Endothelial cell of umbilical vein (primary cell): ENCODE measurements at regions not wholly inside any gene's neighbourhood (a gene's known extent, or its start where the extent isn't known, plus 50 kb on each side); places are given as distances from the start of the nearest gene placed in this dataset.

Experiments
- BruUV-seq: library from RNA; stranded (reverse); fragments of 400-500 nt; replicated peaks from 2 replicates; lab custom pipeline; 2021; lab: Mats Ljungman, UMichigan
- CTCF ChIA-PET: fragments of 300-600, 350-600 bp; sonication (Branson Sonifier 250); formaldehyde crosslinking; loops from one replicate; lab custom pipeline; 2021; ENCODE audit warnings: antibody characterized with exemption, inconsistent platforms; lab: Charles Lee
- POLR2A ChIA-PET: fragments of 300-600, 350-600 bp; sonication (Branson Sonifier 250); formaldehyde crosslinking; loops from one replicate; lab custom pipeline; 2021; ENCODE audit warnings: antibody characterized with exemption, inconsistent platforms; lab: Charles Lee
- DNase-seq: peaks from one replicate; pipeline ENCODE4 v3.0.0-alpha.2; 2011; ENCODE audit warnings: low read depth, low spot score
- FAIRE-seq: peaks from 2 replicates; lab custom pipeline; 2011; peaks lifted over from hg19 to GRCh38; lab: Jason Lieb, UNC
- H2AFZ ChIP-seq: 2 replicates; pipeline ENCODE4 v1.6.0; 2012; ENCODE audit warnings: low read depth, low read length, control low read depth, inconsistent platforms
- H3K27ac ChIP-seq: 2 replicates; pipeline ENCODE4 v1.5.1; 2011; ENCODE audit warnings: low read depth, mild to moderate bottlenecking, control low read depth, low read length, moderate library complexity; ENCODE audit not compliant: insufficient read depth
- H3K27me3 ChIP-seq, 2 experiments: 2 replicates each; pipeline versions ENCODE4 v1.6.0 to v1.6.1; 2011; ENCODE audit warnings: low read length in 2 of 2, mixed read lengths in 1 of 2; ENCODE audit not compliant: control insufficient read depth in 2 of 2, insufficient read depth in 2 of 2
- H3K36me3 ChIP-seq, 2 experiments: 2 replicates in 1 of 2; 3 replicates in 1 of 2; pipeline ENCODE4 v1.5.1; 2011; ENCODE audit warnings: low read length in 2 of 2, mild to moderate bottlenecking in 1 of 2, moderate library complexity in 1 of 2; ENCODE audit not compliant: control insufficient read depth in 2 of 2, insufficient read depth in 2 of 2; ENCODE audit errors: extremely low read depth in 1 of 2
- H3K4me1 ChIP-seq: 3 replicates; pipeline ENCODE4 v1.5.1; 2011; ENCODE audit warnings: mild to moderate bottlenecking, low read length; ENCODE audit not compliant: control insufficient read depth, insufficient read depth; ENCODE audit errors: extremely low read depth
- H3K4me2 ChIP-seq: 2 replicates; pipeline ENCODE4 v1.6.1; 2011; ENCODE audit warnings: low read length, control low read depth, mixed read lengths; ENCODE audit not compliant: insufficient read depth
- H3K4me3 ChIP-seq, 3 experiments: fragments of 200-600 bp in 1 of 3; sonication (generic), shearing (Covaris generic) in 1 of 3; replicated peaks in 1 of 3; 2 replicates each; pipeline ENCODE4 v1.5.1; 2011 to 2016; ENCODE audit warnings: control low read depth in 3 of 3, low read length in 3 of 3, mild to moderate bottlenecking in 2 of 3, inconsistent platforms in 1 of 3, low read depth in 1 of 3, moderate library complexity in 1 of 3; ENCODE audit not compliant: insufficient read depth in 1 of 3
- H3K79me2 ChIP-seq: 2 replicates; pipeline ENCODE4 v1.6.0; 2012; ENCODE audit warnings: low read length, inconsistent platforms; ENCODE audit not compliant: control insufficient read depth, insufficient read depth
- H3K9ac ChIP-seq: replicated peaks from 2 replicates; pipeline ENCODE3; 2011; ENCODE audit warnings: low read length, control low read depth; ENCODE audit not compliant: insufficient read depth; ENCODE audit errors: extremely low read depth
- H3K9me1 ChIP-seq: replicated peaks from 3 replicates; pipeline ENCODE4 v1.6.0; 2011; ENCODE audit warnings: mild to moderate bottlenecking, low read length; ENCODE audit not compliant: control insufficient read depth, insufficient read depth; ENCODE audit errors: extremely low read depth
- H3K9me3 ChIP-seq: replicated peaks from 2 replicates; pipeline ENCODE4 v1.5.1; 2012; ENCODE audit warnings: low read length, inconsistent platforms; ENCODE audit not compliant: control insufficient read depth, insufficient read depth
- H4K20me1 ChIP-seq: replicated peaks from 2 replicates; pipeline ENCODE3; 2011; ENCODE audit warnings: mild to moderate bottlenecking, low read length; ENCODE audit not compliant: control insufficient read depth, insufficient read depth; ENCODE audit errors: extremely low read depth
- CTCF ChIP-seq, 2 donors: IDR thresholded peaks; 1 replicate in 1 of 2; 2 replicates in 1 of 2; pipeline ENCODE4 v1.5.1; 2011; ENCODE audit warnings: low read length in 2 of 2, mild to moderate bottlenecking in 2 of 2, moderate library complexity in 2 of 2, control low read depth in 1 of 2, inconsistent platforms in 1 of 2, low read depth in 1 of 2; ENCODE audit not compliant: insufficient read depth in 1 of 2; ENCODE audit errors: extremely low read depth in 1 of 2
- EZH2 ChIP-seq: IDR thresholded peaks from 2 replicates; pipeline ENCODE4 v1.6.1; 2012; ENCODE audit warnings: borderline replicate concordance, low read depth, mild to moderate bottlenecking, moderate library complexity, low read length, inconsistent platforms; ENCODE audit not compliant: severe bottlenecking
- FOS ChIP-seq: IDR thresholded peaks from 2 replicates; pipeline ENCODE4 v1.6.1; 2011; ENCODE audit warnings: mild to moderate bottlenecking, low read length, moderate library complexity, borderline replicate concordance; ENCODE audit not compliant: insufficient read depth
- GATA2 ChIP-seq: IDR thresholded peaks from 2 replicates; pipeline ENCODE4 v1.7.0; 2011; ENCODE audit warnings: low read depth, mild to moderate bottlenecking, moderate library complexity, mixed read lengths, low read length; ENCODE audit not compliant: insufficient read length, insufficient read depth
- JUN ChIP-seq: IDR thresholded peaks from 2 replicates; pipeline ENCODE4 v1.6.1; 2011; ENCODE audit warnings: borderline replicate concordance, low read depth; ENCODE audit not compliant: insufficient read length, insufficient read depth
- MAX ChIP-seq: IDR thresholded peaks from 2 replicates; pipeline ENCODE4 v1.6.1; 2011; ENCODE audit not compliant: insufficient read depth, insufficient read length
- MYC ChIP-seq: IDR thresholded peaks from one replicate; pipeline ENCODE4 v1.6.1; 2011; ENCODE audit warnings: mild to moderate bottlenecking, low read depth, low read length
- POLR2A ChIP-seq: IDR thresholded peaks from 2 replicates; pipeline ENCODE4 v1.6.1; 2012; ENCODE audit warnings: low read depth, mild to moderate bottlenecking, control low read depth, low read length
- POLR2AphosphoS5 ChIP-seq: IDR thresholded peaks from 2 replicates; pipeline ENCODE4 v1.6.1; 2012; ENCODE audit warnings: low read depth, mild to moderate bottlenecking, control low read depth, low read length, moderate library complexity; ENCODE audit not compliant: insufficient read depth
- dilution Hi-C: fragments of 300-500 bp; cut with MboI; formaldehyde crosslinking; loops from one replicate; pipeline ENCODE4 v1.15.0; 2019; ENCODE audit warnings: low sequenced_read_pairs; ENCODE audit not compliant: extremely low pct_ligation_motif_present
- intact Hi-C: fragments of 100-400 bp; cut with micrococcal nuclease; formaldehyde crosslinking; loops from one replicate; pipeline ENCODE4 v1.10.0; 2022

- Histone ChIP-seq H3K4me3 (no peak overlapping the region), H4K20me1 (no peaks in the 10 kb centered on the region), H3K36me3 (no peaks in the 10 kb centered on the region), H3K27me3 (no peaks in the 10 kb centered on the region), H3K9me1 (no peaks in the 10 kb centered on the region), H3K4me2 (no peak overlapping the region), H3K9me3 (peaks cover 6% of the 10 kb centered on the region), H3K27ac (no peak overlapping the region), H3K4me1 (no peaks in the 10 kb centered on the region), H3K9ac (no peak overlapping the region), H2AFZ (no peak overlapping the region), H3K79me2 (no peaks in the 10 kb centered on the region)
- intact Hi-C loops (no loop called here), dilution Hi-C loops (no loop called here)
- no TSS peak for BruUV-seq
- no peak for FAIRE-seq
- CTCF ChIA-PET: no interaction called here
- POLR2A ChIA-PET: no interaction called here
- TF ChIP-seq POLR2AphosphoS5 (no peak), CTCF (IDR thresholded peaks at IDR 0.05; ENCODE audit: extremely low read depth in 1 of 2, insufficient read depth in 1 of 2, low read depth in 1 of 2, low read length in 2 of 2) (no peak), GATA2 (no peak), MAX (no peak), POLR2A (no peak), JUN (no peak), EZH2 (no peak), MYC (no peak), FOS (no peak)
- no peak for DNase-seq
Observed at GRCh38 chr22:49067504-49067903, 760.2 kb downstream of the BRD1 start.
